Cardiac muscle cell (in vitro differentiated cells and primary cell): ENCODE measurements at regions not wholly inside any gene's neighbourhood (a gene's known extent, or its start where the extent isn't known, plus 50 kb on each side); places are given as distances from the start of the nearest gene placed in this dataset.

Source experiments
- DNase-seq, 2 donors: peaks; one replicate each; pipeline versions ENCODE4 v3.0.0 to v3.0.0-alpha.2; 2010 to 2017; ENCODE audit warnings: low read depth in 1 of 2, low spot score in 1 of 2
- H3K27ac ChIP-seq: fragments of 200-600 bp; sonication (generic); 2 replicates; pipeline ENCODE4 v1.5.1; 2016
- H3K27me3 ChIP-seq: fragments of 200-600 bp; sonication (generic); 2 replicates; pipeline ENCODE4 v1.6.0; 2016; ENCODE audit warnings: control low read depth
- H3K36me3 ChIP-seq: fragments of 200-600 bp; sonication (generic); 2 replicates; pipeline ENCODE4 v1.5.1; 2016; ENCODE audit warnings: control low read depth
- H3K4me1 ChIP-seq: fragments of 200-600 bp; sonication (generic); 2 replicates; pipeline ENCODE4 v1.8.1; 2017; ENCODE audit warnings: low read depth, mild to moderate bottlenecking, mixed run types
- H3K4me3 ChIP-seq: fragments of 200-600 bp; sonication (generic); 2 replicates; pipeline ENCODE4 v1.5.1; 2016; ENCODE audit warnings: mild to moderate bottlenecking
- H3K9me3 ChIP-seq: fragments of 200-600 bp; sonication (generic); 2 replicates; pipeline ENCODE4 v1.5.1; 2017; ENCODE audit warnings: low read depth, mild to moderate bottlenecking, control low read depth
- CTCF ChIP-seq: IDR thresholded peaks from 2 replicates; pipeline ENCODE4 v1.5.1; 2012; ENCODE audit warnings: low read depth, mild to moderate bottlenecking, low read length

GRCh38 chr18:73669297-73669696, 478.3 kb downstream of the FBXO15 start:
- Histone ChIP-seq H3K9me3 (no peaks in the 10 kb centered on the region), H3K4me1 (no peaks in the 10 kb centered on the region), H3K4me3 (no peak overlapping the region), H3K27me3 (no peaks in the 10 kb centered on the region), H3K36me3 (no peaks in the 10 kb centered on the region), H3K27ac (no peak overlapping the region)
- DNase-seq: peak in 1 of 2 donors; percentile 71
- no peak for TF ChIP-seq CTCF

GRCh38 chr18:73668051-73668450, 479.6 kb downstream of the FBXO15 start:
- DNase-seq: no peak
- TF ChIP-seq CTCF: no peak
- Histone ChIP-seq H3K27ac (no peak overlapping the region), H3K9me3 (no peaks in the 10 kb centered on the region), H3K4me3 (no peak overlapping the region), H3K4me1 (no peaks in the 10 kb centered on the region), H3K36me3 (no peaks in the 10 kb centered on the region), H3K27me3 (no peaks in the 10 kb centered on the region)

GRCh38 chr18:73666772-73667171, 480.9 kb downstream of the FBXO15 start:
- no peaks in the 10 kb centered on the region for H3K4me1 ChIP-seq
- H3K9me3 ChIP-seq: no peaks in the 10 kb centered on the region
- no peaks in the 10 kb centered on the region for H3K27me3 ChIP-seq
- H3K36me3 ChIP-seq: no peaks in the 10 kb centered on the region
- H3K4me3 ChIP-seq: no peak overlapping the region
- no peak overlapping the region for H3K27ac ChIP-seq
- DNase-seq: no peak
- no peak for TF ChIP-seq CTCF

- no peak for TF ChIP-seq CTCF
Observed at GRCh38 chr18:73664896-73665295, 482.7 kb downstream of the FBXO15 start.

GRCh38 chr18:73663581-73663980, 484.1 kb downstream of the FBXO15 start:
- no peak for TF ChIP-seq CTCF
- Histone ChIP-seq H3K9me3 (no peaks in the 10 kb centered on the region), H3K4me3 (no peak overlapping the region), H3K4me1 (no peaks in the 10 kb centered on the region), H3K27me3 (no peaks in the 10 kb centered on the region), H3K36me3 (no peaks in the 10 kb centered on the region), H3K27ac (no peak overlapping the region)
- no peak for DNase-seq

More at GRCh38 chr18:73664896-73665295, 482.7 kb downstream of the FBXO15 start:
- H3K4me1 ChIP-seq: no peaks in the 10 kb centered on the region
- no peaks in the 10 kb centered on the region for H3K27me3 ChIP-seq
- H3K4me3 ChIP-seq: no peak overlapping the region
- H3K9me3 ChIP-seq: no peaks in the 10 kb centered on the region
- no peak overlapping the region for H3K27ac ChIP-seq
- H3K36me3 ChIP-seq: no peaks in the 10 kb centered on the region
- no peak for DNase-seq

GRCh38 chr18:73662421-73662820, 485.2 kb downstream of the FBXO15 start:
- DNase-seq: no peak
- TF ChIP-seq CTCF: no peak
- Histone ChIP-seq H3K27me3 (no peaks in the 10 kb centered on the region), H3K4me3 (no peak overlapping the region), H3K27ac (no peak overlapping the region), H3K9me3 (no peaks in the 10 kb centered on the region), H3K36me3 (no peaks in the 10 kb centered on the region), H3K4me1 (no peaks in the 10 kb centered on the region)
